Gastrocnemius medialis (tissue), 4 donors: ENCODE measurements at regions not wholly inside any gene's neighbourhood (a gene's known extent, or its start where the extent isn't known, plus 50 kb on each side); places are given as distances from the start of the nearest gene placed in this dataset.

ENCODE experiments used
- CTCF ChIP-seq, 5 experiments: fragments of 450-650 bp in 3 of 5; fragments of 200-600 bp in 2 of 5; sonication (generic) in 2 of 5; IDR thresholded peaks in 4 of 5; conservative IDR thresholded peaks in 1 of 5; 1 replicate in 4 of 5; 2 replicates in 1 of 5; pipeline ENCODE4 v1.5.1; 2016 to 2019; ENCODE audit warnings: antibody characterized with exemption in 5 of 5, mild to moderate bottlenecking in 3 of 5, moderate library complexity in 3 of 5
- POLR2A ChIP-seq, 2 donors: fragments of 450-650 bp; IDR thresholded peaks; one replicate each; pipeline ENCODE4 v1.6.1; 2017; ENCODE audit warnings: antibody characterized with exemption in 2 of 2, mild to moderate bottlenecking in 2 of 2, moderate library complexity in 2 of 2

GRCh38 chr14:98766818-98767217 lies 505.2 kb downstream of the BCL11B start:
- no peak for TF ChIP-seq POLR2A (IDR thresholded peaks at IDR 0.05)
- TF ChIP-seq CTCF (IDR thresholded peaks at IDR 0.05 in 4 of 5, conservative IDR thresholded peaks at IDR 0.05 in 1 of 5): no peak
